Mucosa of descending colon (tissue), 3 donors: ENCODE measurements at regions not wholly inside any gene's neighbourhood (a gene's known extent, or its start where the extent isn't known, plus 50 kb on each side); places are given as distances from the start of the nearest gene placed in this dataset.
A peak's percentile ranks its signal among the peaks of the same experiment; 100 is the strongest.

Experiments
- ATAC-seq: fragments of 200-7000 bp; cut with Tn5 transposase; one replicate; pipeline ENCODE4 v1.9.1; 2020; ENCODE audit warnings: mild to moderate bottlenecking, moderate library complexity
- DNase-seq, 3 donors: peaks; one replicate each; pipeline ENCODE4 v3.0.0-alpha.2; 2020
- H3K36me3 ChIP-seq: fragments of 200-600 bp; one replicate; pipeline ENCODE4 v1.8.0; 2021; ENCODE audit warnings: low read depth, mild to moderate bottlenecking
- H3K4me1 ChIP-seq: fragments of 200-600 bp; one replicate; pipeline ENCODE4 v1.8.0; 2021; ENCODE audit warnings: low read depth, mild to moderate bottlenecking
- H3K4me3 ChIP-seq: fragments of 200-600 bp; one replicate; pipeline ENCODE4 v1.8.0; 2021; ENCODE audit warnings: mild to moderate bottlenecking
- H3K9me3 ChIP-seq: fragments of 200-600 bp; one replicate; pipeline ENCODE4 v1.8.0; 2021; ENCODE audit warnings: mild to moderate bottlenecking
- intact Hi-C, 2 donors: fragments of 100-400 bp; cut with DNase I in 1 of 2; cut with micrococcal nuclease in 1 of 2; formaldehyde crosslinking; loops; one replicate each; pipeline versions ENCODE4 v1.11.0 to v1.11.1; 2022; cut with DNase I, micrococcal nuclease
- TF ChIP-seq, protein P1 (sequence below): fragments of 200-600 bp; IDR thresholded peaks from one replicate; pipeline ENCODE4 v1.8.0; 2022; ENCODE audit warnings: antibody characterized with exemption, mild to moderate bottlenecking
- donor health status: DM: no; HTN: no; CAD: no; lungs with moderate emphysema.
- donor health status: DM: no; HTN: no; CAD: no.
- donor health status: DM: no; HTN: yes; CAD: no.

DNA sequence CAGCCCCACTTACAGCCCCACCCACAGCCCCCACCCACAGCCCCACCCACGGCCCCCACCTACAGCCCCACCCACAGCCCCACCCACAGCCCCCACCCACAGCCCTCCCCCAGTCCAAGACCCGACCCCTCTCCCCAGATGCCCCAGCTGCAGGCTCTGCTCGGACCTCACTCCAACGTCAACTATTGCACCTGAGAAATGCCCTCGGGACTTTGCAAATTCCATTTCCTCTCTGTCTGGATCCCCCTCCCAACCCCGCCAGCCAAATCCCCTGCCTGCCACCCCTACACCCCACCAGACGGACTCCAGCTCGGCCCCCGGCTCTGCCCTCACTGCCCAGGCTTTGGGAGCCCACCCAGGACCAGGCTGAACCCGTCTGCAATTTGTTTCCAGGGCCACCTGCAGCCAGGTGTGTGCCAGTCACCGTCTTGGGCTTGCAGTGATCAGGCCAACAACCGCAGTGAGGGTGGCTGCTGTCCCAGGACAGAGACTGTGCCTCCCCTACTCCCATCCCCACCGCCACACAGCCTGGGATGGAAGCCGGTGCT, 662.8 kb downstream of the BRD1 start:
- intact Hi-C loops = no loop called here

DNA sequence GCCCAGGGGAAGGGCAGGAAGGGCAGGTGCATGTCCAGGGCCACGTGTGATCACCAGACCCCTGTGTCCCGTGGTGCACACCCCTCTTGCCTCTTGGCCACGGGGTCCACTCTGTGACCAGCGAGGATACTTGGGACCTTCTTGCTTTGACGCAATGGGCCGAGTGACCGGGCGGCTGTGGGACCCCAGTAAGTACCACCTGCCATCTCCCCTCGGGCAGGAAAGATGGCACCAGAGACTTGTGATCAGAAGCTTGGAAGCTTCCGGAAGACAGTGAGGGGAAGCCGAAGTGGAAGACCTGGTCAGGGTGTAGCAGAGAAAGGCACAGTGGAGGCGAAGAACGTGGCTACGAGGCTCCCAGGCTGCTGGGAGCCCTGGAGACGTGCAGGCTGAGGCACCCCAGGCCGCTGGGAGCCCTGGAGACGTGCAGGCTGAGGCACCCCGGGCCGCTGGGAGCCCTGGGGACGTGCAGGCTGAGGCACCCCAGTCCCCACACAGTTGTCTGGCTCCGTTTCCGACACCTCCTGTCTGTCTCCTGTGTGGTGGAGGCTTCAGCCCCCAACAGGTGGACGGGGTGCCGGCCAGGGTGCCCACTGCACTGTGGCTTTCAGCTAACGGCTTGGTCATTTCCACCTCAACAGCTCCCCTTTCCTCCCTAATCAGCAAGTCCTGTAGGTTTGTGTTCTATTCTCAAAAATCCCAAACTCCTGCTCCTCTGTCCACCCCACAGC, 663.5 kb downstream of the BRD1 start:
- intact Hi-C loops = no loop called here
- no peaks in the 10 kb centered on the region for H3K9me3 ChIP-seq
- H3K36me3 ChIP-seq = no peaks in the 10 kb centered on the region
- ATAC-seq (no peak), DNase-seq (peak in 1 of 3 donors; percentile 20)
- no peak overlapping the region for H3K4me3 ChIP-seq
- no peaks in the 10 kb centered on the region for H3K4me1 ChIP-seq
- TF ChIP-seq, protein P1, sequence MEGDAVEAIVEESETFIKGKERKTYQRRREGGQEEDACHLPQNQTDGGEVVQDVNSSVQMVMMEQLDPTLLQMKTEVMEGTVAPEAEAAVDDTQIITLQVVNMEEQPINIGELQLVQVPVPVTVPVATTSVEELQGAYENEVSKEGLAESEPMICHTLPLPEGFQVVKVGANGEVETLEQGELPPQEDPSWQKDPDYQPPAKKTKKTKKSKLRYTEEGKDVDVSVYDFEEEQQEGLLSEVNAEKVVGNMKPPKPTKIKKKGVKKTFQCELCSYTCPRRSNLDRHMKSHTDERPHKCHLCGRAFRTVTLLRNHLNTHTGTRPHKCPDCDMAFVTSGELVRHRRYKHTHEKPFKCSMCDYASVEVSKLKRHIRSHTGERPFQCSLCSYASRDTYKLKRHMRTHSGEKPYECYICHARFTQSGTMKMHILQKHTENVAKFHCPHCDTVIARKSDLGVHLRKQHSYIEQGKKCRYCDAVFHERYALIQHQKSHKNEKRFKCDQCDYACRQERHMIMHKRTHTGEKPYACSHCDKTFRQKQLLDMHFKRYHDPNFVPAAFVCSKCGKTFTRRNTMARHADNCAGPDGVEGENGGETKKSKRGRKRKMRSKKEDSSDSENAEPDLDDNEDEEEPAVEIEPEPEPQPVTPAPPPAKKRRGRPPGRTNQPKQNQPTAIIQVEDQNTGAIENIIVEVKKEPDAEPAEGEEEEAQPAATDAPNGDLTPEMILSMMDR = no peak

More for the DNA sequence above, 662.8 kb downstream of the BRD1 start:
- ATAC-seq = no peak
- Histone ChIP-seq H3K4me1 (no peaks in the 10 kb centered on the region), H3K4me3 (no peak overlapping the region), H3K36me3 (no peaks in the 10 kb centered on the region), H3K9me3 (no peaks in the 10 kb centered on the region)
- TF ChIP-seq, protein P1 = no peak
- peak in 1 of 3 donors; percentile 22 for DNase-seq

DNA sequence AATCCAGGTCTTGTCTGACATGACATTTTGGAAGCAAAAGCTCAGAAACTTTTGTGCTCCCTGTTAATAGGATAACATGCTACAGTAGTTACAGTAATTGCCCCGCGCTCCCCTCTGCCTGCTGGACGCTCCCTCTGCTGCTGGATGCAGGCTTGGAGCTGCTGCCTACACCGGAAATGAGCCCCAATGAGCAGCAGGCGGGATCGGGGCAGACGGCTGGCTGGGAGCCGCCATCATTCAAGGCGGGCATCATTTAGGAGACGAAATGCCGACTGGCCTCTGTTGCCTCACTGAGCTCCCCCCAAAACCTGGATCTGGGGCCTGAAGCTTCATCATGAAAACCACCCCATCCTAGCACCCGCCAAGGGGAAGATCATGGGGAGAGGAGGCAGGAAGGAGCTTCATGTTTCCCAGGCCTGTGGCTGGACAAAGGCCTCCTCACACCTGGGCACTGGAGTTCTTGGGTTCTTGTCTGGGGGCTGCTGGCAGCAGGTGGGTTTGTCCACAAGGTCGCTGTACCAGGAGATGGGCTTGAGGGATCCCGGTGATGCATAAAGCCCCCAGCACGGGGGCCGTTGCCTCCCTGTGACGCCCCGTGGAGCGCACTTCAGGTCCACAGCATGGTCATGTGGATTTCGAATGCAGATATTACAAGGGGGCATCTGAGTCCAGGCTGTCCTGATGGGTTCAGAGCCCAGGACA, 664.3 kb downstream of the BRD1 start:
- TF ChIP-seq, protein P1 = no peak
- Histone ChIP-seq H3K36me3 (no peaks in the 10 kb centered on the region), H3K4me3 (no peak overlapping the region), H3K9me3 (no peaks in the 10 kb centered on the region), H3K4me1 (no peaks in the 10 kb centered on the region)
- intact Hi-C loops = no loop called here
- no peak for DNase-seq
- no peak for ATAC-seq

DNA sequence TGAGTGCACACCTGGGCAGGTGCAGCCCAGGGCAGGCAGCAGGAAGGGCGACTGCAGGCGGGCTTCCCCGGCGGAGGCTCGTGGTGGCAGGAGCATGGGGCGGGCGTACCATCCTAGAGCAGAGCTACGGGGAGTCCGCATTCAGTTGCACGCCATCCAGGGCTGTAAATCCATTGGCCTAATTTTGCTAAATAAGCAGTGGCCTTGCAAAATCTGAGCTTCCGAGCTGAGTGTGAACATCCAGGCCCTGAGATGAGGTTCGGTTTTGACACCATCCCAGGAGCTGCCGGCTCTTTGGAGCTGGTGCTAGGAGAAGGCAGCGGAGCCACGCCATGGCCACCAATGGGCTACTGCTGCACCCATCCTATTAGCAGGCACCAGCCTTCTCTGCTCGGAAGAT, 664.8 kb downstream of the BRD1 start:
- DNase-seq = no peak

DNA sequence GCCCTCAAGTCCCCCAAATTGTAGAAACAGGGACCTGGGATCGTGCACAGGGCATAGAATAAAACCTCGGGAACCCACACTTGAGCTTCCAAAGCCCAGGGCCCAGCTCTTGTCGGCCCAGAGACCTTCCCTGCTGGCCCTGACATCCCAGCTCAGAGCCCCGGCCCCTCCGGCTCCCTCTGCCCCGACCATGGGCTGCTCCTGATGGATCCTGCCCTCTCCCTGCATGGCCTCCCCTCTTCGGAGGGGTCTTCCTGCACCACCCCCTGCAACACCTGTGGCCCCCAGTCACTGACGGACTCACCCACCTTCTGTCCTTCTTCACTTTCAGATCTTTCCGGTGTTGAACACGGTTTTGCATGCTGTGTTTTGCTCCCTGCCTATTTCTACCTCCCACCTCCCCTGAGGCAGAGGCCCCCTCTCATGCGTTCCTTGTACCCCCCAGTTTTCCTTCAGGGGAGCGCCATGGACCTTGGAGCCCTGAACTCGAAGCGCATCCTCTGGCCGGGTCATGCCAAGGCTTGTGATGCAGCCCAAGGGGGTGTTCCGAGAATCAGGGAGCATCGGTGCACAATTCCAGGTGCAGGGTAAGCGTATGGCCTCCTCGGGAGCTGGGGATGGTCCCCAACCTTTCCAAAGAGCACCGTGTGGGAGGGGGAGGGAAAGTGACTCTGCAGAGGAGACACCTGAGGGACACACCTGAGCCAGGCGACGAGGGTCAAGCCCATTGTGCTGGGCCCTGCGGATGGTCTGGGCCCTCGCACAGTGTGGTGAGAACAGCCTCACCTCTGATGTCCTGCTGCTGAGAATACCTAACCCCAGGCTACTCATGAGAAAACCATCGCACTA, 666.4 kb downstream of the BRD1 start:
- Histone ChIP-seq H3K9me3 (no peaks in the 10 kb centered on the region), H3K4me1 (no peaks in the 10 kb centered on the region), H3K4me3 (no peak overlapping the region), H3K36me3 (no peaks in the 10 kb centered on the region)
- intact Hi-C loops = no loop called here
- DNase-seq = peak in 1 of 3 donors; percentile 31
- TF ChIP-seq, protein P1 = no peak
- ATAC-seq = no peak

More for the DNA sequence above, 664.8 kb downstream of the BRD1 start:
- Histone ChIP-seq H3K36me3 (no peaks in the 10 kb centered on the region), H3K9me3 (no peaks in the 10 kb centered on the region), H3K4me3 (no peak overlapping the region), H3K4me1 (no peaks in the 10 kb centered on the region)
- intact Hi-C loops = no loop called here
- TF ChIP-seq, protein P1 = no peak
- ATAC-seq = no peak
